ENCODE measurements at regions not wholly inside any gene's neighbourhood (a gene's known extent, or its start where the extent isn't known, plus 50 kb on each side); places are given as distances from the start of the nearest gene placed in this dataset.

DNA sequence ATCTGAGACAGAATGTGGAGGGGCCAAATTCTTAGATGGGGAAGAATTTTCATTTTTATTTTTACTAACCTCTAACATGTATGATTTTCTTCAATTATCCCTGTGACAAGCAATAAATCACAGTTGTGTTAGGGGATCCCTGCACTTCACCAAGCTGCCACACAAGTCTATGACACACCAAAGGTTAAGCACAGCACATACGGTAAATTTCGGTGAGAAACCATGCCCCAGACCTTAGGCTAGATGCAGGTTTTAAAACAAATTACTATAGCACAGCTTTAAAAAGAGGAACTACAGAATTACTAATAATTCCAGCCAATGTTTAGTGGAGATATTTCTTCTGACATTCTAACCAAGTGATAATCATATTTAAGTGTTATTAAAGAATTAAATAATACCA, 175.7 kb upstream of the RORB start:
- TF ChIP-seq, protein P1, sequence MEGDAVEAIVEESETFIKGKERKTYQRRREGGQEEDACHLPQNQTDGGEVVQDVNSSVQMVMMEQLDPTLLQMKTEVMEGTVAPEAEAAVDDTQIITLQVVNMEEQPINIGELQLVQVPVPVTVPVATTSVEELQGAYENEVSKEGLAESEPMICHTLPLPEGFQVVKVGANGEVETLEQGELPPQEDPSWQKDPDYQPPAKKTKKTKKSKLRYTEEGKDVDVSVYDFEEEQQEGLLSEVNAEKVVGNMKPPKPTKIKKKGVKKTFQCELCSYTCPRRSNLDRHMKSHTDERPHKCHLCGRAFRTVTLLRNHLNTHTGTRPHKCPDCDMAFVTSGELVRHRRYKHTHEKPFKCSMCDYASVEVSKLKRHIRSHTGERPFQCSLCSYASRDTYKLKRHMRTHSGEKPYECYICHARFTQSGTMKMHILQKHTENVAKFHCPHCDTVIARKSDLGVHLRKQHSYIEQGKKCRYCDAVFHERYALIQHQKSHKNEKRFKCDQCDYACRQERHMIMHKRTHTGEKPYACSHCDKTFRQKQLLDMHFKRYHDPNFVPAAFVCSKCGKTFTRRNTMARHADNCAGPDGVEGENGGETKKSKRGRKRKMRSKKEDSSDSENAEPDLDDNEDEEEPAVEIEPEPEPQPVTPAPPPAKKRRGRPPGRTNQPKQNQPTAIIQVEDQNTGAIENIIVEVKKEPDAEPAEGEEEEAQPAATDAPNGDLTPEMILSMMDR (conservative IDR thresholded peaks at IDR 0.05), result no peak
- no peak for TF ChIP-seq EZH2 (IDR thresholded peaks at IDR 0.05; ENCODE audit: low read depth)

All from PC-9 (cell line).